A549 (cell line): ENCODE measurements at regions not wholly inside any gene's neighbourhood (a gene's known extent, or its start where the extent isn't known, plus 50 kb on each side); places are given as distances from the start of the nearest gene placed in this dataset.

Experiments used
- ATAC-seq, 2 experiments: fragments of 200-7000 bp in 1 of 2; fragments of >200 bp in 1 of 2; cut with Nextera tagmentation in 1 of 2; cut with Tn5 transposase in 1 of 2; 3 replicates each; pipeline versions ENCODE4 v1.8.0 to v1.9.1; 2018 to 2020; ENCODE audit warnings: mild to moderate bottlenecking in 1 of 2, moderate library complexity in 1 of 2
- CTCF ChIA-PET: fragments of 300-600 bp; sonication (Branson Sonifier 250); formaldehyde crosslinking; extraction: SDS; loops from one replicate; lab custom pipeline; 2021; ENCODE audit warnings: antibody characterized with exemption, inconsistent platforms; lab: Yijun Ruan, JAX
- POLR2A ChIA-PET: fragments of 350-600 bp; formaldehyde crosslinking; extraction: SDS; loops from one replicate; lab custom pipeline; 2021; ENCODE audit warnings: antibody characterized with exemption, inconsistent platforms; lab: Yijun Ruan, JAX
- DNase-seq, 2 experiments: peaks; one replicate each; pipeline versions ENCODE4 v3.0.0 to v3.0.0-alpha.2; 2011 to 2016; ENCODE audit warnings: low read depth in 1 of 2, low spot score in 1 of 2
- FAIRE-seq: peaks from 2 replicates; lab custom pipeline; 2011; peaks lifted over from hg19 to GRCh38; lab: Jason Lieb, UNC
- H3K27ac ChIP-seq, 2 experiments: fragments of >200 bp; sonication (Bioruptor Twin); formaldehyde crosslinking; 3 replicates each; pipeline ENCODE4 v1.5.1; 2016 to 2017
- H3K4me1 ChIP-seq: fragments of >200 bp; sonication (Bioruptor Twin); formaldehyde crosslinking; 3 replicates; pipeline ENCODE4 v1.6.1; 2016
- H3K4me2 ChIP-seq: fragments of >200 bp; sonication (Bioruptor Twin); formaldehyde crosslinking; 3 replicates; pipeline ENCODE4 v1.6.1; 2016
- H3K4me3 ChIP-seq: fragments of >200 bp; sonication (Bioruptor Twin); formaldehyde crosslinking; 3 replicates; pipeline ENCODE4 v1.5.1; 2016
- H3K9me3 ChIP-seq: fragments of >200 bp; sonication (Bioruptor Twin); formaldehyde crosslinking; 3 replicates; pipeline ENCODE4 v1.6.1; 2016
- CEBPB ChIP-seq, 2 experiments: fragments of >200 bp in 1 of 2; sonication (Bioruptor Twin) in 1 of 2; formaldehyde crosslinking in 1 of 2; IDR thresholded peaks; 2 replicates each; pipeline ENCODE4 v1.6.1; 2012 to 2016
- CHD4 ChIP-seq: fragments of 200-600 bp; sonication (generic); IDR thresholded peaks from 2 replicates; pipeline ENCODE4 v1.6.1; 2016; ENCODE audit warnings: antibody characterized with exemption, mild to moderate bottlenecking, borderline replicate concordance
- EHF ChIP-seq: fragments of 250-450 bp; sonication (Bioruptor Pico); IDR thresholded peaks from 2 replicates; pipeline ENCODE4 v1.5.0; 2020; ENCODE audit warnings: mild to moderate bottlenecking
- ESRRA ChIP-seq: fragments of 150-350 bp; IDR thresholded peaks from 2 replicates; pipeline ENCODE4 v1.6.1; 2014; ENCODE audit warnings: mild to moderate bottlenecking, low read length, borderline replicate concordance
- FOSB ChIP-seq: fragments of 250-450 bp; sonication (Bioruptor Pico); IDR thresholded peaks from 2 replicates; pipeline ENCODE4 v1.5.0; 2020; ENCODE audit warnings: mild to moderate bottlenecking, moderate library complexity
- FOSL2 ChIP-seq, 2 experiments: fragments of 450-650 bp in 1 of 2; fragments of >200 bp in 1 of 2; sonication (Bioruptor Twin) in 1 of 2; formaldehyde crosslinking; IDR thresholded peaks; 2 replicates each; pipeline versions ENCODE4 v1.5.0 to v1.6.1; 2016 to 2020; ENCODE audit warnings: mild to moderate bottlenecking in 1 of 2, moderate library complexity in 1 of 2
- HEYL ChIP-seq: fragments of 250-450 bp; sonication (Bioruptor Pico); IDR thresholded peaks from 2 replicates; pipeline ENCODE4 v1.8.0; 2021; ENCODE audit warnings: mild to moderate bottlenecking, moderate library complexity
- HMGXB4 ChIP-seq: fragments of 250-450 bp; sonication (Bioruptor Pico); IDR thresholded peaks from 2 replicates; pipeline ENCODE4 v1.5.0; 2021; ENCODE audit warnings: mild to moderate bottlenecking, moderate library complexity, borderline replicate concordance
- HOXA7 ChIP-seq: fragments of 250-450 bp; sonication (Bioruptor Pico); IDR thresholded peaks from 2 replicates; pipeline ENCODE4 v1.5.0; 2020; ENCODE audit warnings: mild to moderate bottlenecking, moderate library complexity
- MAFK ChIP-seq: fragments of 450-650 bp; IDR thresholded peaks from 2 replicates; pipeline ENCODE4 v1.6.1; 2014; ENCODE audit not compliant: partially characterized antibody
- MAZ ChIP-seq: fragments of 150-350 bp; IDR thresholded peaks from 2 replicates; pipeline ENCODE4 v1.6.1; 2014; ENCODE audit warnings: antibody characterized with exemption, low read depth, low read length, borderline replicate concordance
- MYC ChIP-seq: IDR thresholded peaks from 2 replicates; pipeline ENCODE4 v1.6.1; 2012; ENCODE audit warnings: mild to moderate bottlenecking, inconsistent platforms, low read length, improper control_type of control experiment, borderline replicate concordance
- NR3C1 ChIP-seq: fragments of >200 bp; sonication (Bioruptor Twin); formaldehyde crosslinking; IDR thresholded peaks from 3 replicates; pipeline ENCODE4 v1.6.1; 2017
- PHF8 ChIP-seq: fragments of 200-600 bp; sonication (generic); IDR thresholded peaks from 2 replicates; pipeline ENCODE4 v1.6.1; 2016; ENCODE audit warnings: low read depth, mild to moderate bottlenecking, antibody characterized with exemption, moderate library complexity, borderline replicate concordance
- POLR2A ChIP-seq: IDR thresholded peaks from 2 replicates; pipeline ENCODE4 v1.6.1; 2012; ENCODE audit warnings: mild to moderate bottlenecking, low read length
- POLR2AphosphoS2 ChIP-seq: conservative IDR thresholded peaks from 2 replicates; pipeline ENCODE4 v1.6.1; 2012; ENCODE audit warnings: low read length, improper control_type of control experiment, inconsistent platforms
- RCOR1 ChIP-seq: fragments of 150-350 bp; IDR thresholded peaks from 2 replicates; pipeline ENCODE4 v1.6.1; 2014; ENCODE audit warnings: antibody characterized with exemption, low read length, low read depth
- SMC3 ChIP-seq: fragments of >200 bp; sonication (Bioruptor Twin); formaldehyde crosslinking; IDR thresholded peaks from 3 replicates; pipeline ENCODE4 v1.6.1; 2018; ENCODE audit warnings: inconsistent platforms
- ZFP36 ChIP-seq: fragments of 450-650 bp; IDR thresholded peaks from 2 replicates; pipeline ENCODE4 v1.6.1; 2014; ENCODE audit warnings: borderline replicate concordance; ENCODE audit not compliant: partially characterized antibody
- WGBS: methylation state at CpG from one replicate; pipeline ENCODE4 v1.1.6; 2017; ENCODE audit errors: missing lambda C conversion rate; 5-methylcytosine and 5-hydroxymethylcytosine counted together
- TF ChIP-seq, protein P1 (sequence below): fragments of >200 bp; sonication (Bioruptor Twin); formaldehyde crosslinking; IDR thresholded peaks from 3 replicates; pipeline ENCODE4 v1.6.1; 2016
- TF ChIP-seq, protein P2 (sequence below): IDR thresholded peaks from 2 replicates; pipeline ENCODE4 v1.6.1; 2012
- TF ChIP-seq, protein P3 (sequence below): fragments of >200 bp; sonication (Bioruptor Twin); formaldehyde crosslinking; IDR thresholded peaks from 2 replicates; pipeline ENCODE4 v1.6.1; 2016
- TF ChIP-seq, protein P4 (sequence below): fragments of 450-650 bp; IDR thresholded peaks from 2 replicates; pipeline ENCODE4 v1.6.1; 2014; ENCODE audit warnings: antibody characterized with exemption

- TF ChIP-seq, protein P1, sequence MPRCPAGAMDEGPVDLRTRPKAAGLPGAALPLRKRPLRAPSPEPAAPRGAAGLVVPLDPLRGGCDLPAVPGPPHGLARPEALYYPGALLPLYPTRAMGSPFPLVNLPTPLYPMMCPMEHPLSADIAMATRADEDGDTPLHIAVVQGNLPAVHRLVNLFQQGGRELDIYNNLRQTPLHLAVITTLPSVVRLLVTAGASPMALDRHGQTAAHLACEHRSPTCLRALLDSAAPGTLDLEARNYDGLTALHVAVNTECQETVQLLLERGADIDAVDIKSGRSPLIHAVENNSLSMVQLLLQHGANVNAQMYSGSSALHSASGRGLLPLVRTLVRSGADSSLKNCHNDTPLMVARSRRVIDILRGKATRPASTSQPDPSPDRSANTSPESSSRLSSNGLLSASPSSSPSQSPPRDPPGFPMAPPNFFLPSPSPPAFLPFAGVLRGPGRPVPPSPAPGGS, result no peak
Measured at GRCh38 chr12:41794336-41794735, 350.3 kb downstream of the GXYLT1 start (continued).

DNA sequence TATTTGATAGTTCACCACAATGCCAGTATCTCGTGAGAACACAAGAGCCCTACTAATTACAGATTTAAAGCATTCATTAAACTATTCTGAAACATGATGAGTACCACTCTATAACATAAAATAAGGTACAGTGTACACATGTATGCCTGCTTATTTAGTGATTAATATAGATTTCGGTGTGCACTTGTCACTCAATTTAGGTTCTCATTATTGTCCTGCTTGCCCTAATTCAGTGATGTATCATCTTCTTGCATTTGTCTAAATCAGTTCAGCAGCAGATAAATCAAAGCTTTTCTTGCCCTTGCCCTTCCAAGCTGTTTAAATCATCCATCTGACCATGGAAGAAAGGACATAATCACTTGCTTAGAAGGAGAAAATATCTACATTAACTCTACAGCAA, 359.7 kb downstream of the GXYLT1 start:
- H3K4me1 ChIP-seq, result no peaks in the 10 kb centered on the region
- H3K9me3 ChIP-seq, result no peaks in the 10 kb centered on the region
- TF ChIP-seq FOSL2 (IDR thresholded peaks at IDR 0.05) (no peak), FOSL2 (CRISPR knock-in tag; IDR thresholded peaks at IDR 0.05) (no peak), MYC (no peak), CEBPB (IDR thresholded peaks at IDR 0.05) (no peak), CHD4 (no peak), HEYL (CRISPR knock-in tag) (no peak), FOSB (CRISPR knock-in tag) (no peak), POLR2A (no peak), PHF8 (no peak), ZFP36 (no peak), ESRRA (no peak), MAFK (no peak), HOXA7 (no peak)
- TF ChIP-seq, protein P2, sequence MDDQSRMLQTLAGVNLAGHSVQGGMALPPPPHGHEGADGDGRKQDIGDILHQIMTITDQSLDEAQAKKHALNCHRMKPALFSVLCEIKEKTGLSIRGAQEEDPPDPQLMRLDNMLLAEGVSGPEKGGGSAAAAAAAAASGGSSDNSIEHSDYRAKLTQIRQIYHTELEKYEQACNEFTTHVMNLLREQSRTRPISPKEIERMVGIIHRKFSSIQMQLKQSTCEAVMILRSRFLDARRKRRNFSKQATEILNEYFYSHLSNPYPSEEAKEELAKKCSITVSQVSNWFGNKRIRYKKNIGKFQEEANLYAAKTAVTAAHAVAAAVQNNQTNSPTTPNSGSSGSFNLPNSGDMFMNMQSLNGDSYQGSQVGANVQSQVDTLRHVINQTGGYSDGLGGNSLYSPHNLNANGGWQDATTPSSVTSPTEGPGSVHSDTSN, result no peak
- TF ChIP-seq, protein P3, sequence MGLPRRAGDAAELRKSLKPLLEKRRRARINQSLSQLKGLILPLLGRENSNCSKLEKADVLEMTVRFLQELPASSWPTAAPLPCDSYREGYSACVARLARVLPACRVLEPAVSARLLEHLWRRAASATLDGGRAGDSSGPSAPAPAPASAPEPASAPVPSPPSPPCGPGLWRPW, result no peak
- TF ChIP-seq, protein P1, result no peak
- TF ChIP-seq, protein P4, sequence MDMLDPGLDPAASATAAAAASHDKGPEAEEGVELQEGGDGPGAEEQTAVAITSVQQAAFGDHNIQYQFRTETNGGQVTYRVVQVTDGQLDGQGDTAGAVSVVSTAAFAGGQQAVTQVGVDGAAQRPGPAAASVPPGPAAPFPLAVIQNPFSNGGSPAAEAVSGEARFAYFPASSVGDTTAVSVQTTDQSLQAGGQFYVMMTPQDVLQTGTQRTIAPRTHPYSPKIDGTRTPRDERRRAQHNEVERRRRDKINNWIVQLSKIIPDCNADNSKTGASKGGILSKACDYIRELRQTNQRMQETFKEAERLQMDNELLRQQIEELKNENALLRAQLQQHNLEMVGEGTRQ, result no peak
- DNase-seq (no peak), ATAC-seq (no peak), FAIRE-seq (no peak)
- no peak overlapping the region for H3K4me2 ChIP-seq
- WGBS, result 30% methylated on average over 2 of the region's 2 CpGs
- no peak overlapping the region for H3K4me3 ChIP-seq
- ChIA-PET CTCF (no interaction called here), POLR2A (no interaction called here)
- H3K27ac ChIP-seq, result no peak overlapping the region

- Histone ChIP-seq H3K9me3 (no peaks in the 10 kb centered on the region), H3K27ac (no peak overlapping the region), H3K4me1 (no peaks in the 10 kb centered on the region), H3K4me2 (no peak overlapping the region), H3K4me3 (no peak overlapping the region)
- no peak for DNase-seq
- TF ChIP-seq HMGXB4 (no peak), PHF8 (no peak), ZFP36 (no peak), NR3C1 (no peak), RCOR1 (no peak), SMC3 (no peak), POLR2AphosphoS2 (no peak), ESRRA (no peak), MAFK (no peak), HEYL (CRISPR knock-in tag) (no peak), EHF (CRISPR knock-in tag) (no peak), MAZ (no peak), POLR2A (no peak)
- TF ChIP-seq, protein P2, result no peak
- TF ChIP-seq, protein P1, result no peak
- TF ChIP-seq, protein P3, result no peak
- ATAC-seq, result no peak
- ChIA-PET POLR2A (no interaction called here), CTCF (no interaction called here)
- 44% methylated on average over 2 of the region's 2 CpGs for WGBS
- FAIRE-seq, result no peak
Measured at GRCh38 chr12:41778934-41779333, 365.7 kb downstream of the GXYLT1 start.
